ENCODE measurements at regions not wholly inside any gene's neighbourhood (a gene's known extent, or its start where the extent isn't known, plus 50 kb on each side); places are given as distances from the start of the nearest gene placed in this dataset.

- no peak overlapping the region for H3K27ac ChIP-seq (ENCODE audit: low read depth in 1 of 2, low read length in 2 of 2)
- intact Hi-C loops (cut with DNase I, micrococcal nuclease): no loop called here
- Mint-ChIP-seq H3K27me3 (peaks cover 23% of the 10 kb centered on the region), H3K27ac (peak overlapping the region; percentile 3), H3K4me1 (ENCODE audit: low read depth) (peaks cover 10% of the 10 kb centered on the region), H3K4me3 (peak overlapping the region; percentile 0), H3K9me3 (no peaks in the 10 kb centered on the region), H3K36me3 (ENCODE audit: low read depth) (no peaks in the 10 kb centered on the region)
- H3K36me3 ChIP-seq (ENCODE audit: insufficient read depth, low read length): no peaks in the 10 kb centered on the region
- no peaks in the 10 kb centered on the region for H3K9me3 ChIP-seq (ENCODE audit: control insufficient read depth in 1 of 2, insufficient read depth in 1 of 2, low read length in 2 of 2)
- CTCF ChIA-PET: no interaction called here
- TF ChIP-seq CTCF (IDR thresholded peaks at IDR 0.05): no peak
- H3K27me3 ChIP-seq (ENCODE audit: control insufficient read depth in 1 of 2, insufficient read depth in 2 of 2, low read length in 2 of 2): no peaks in the 10 kb centered on the region
- DNase-seq (peak in 12 of 14 experiments; percentile 4 to 86 (median 21)), ATAC-seq (ENCODE audit: poor library complexity) (peak; percentile 94)
- POLR2A ChIA-PET: interaction anchor here (1.0 kb wide), 1 partner anchor 62 kb away, joined by 4 read pairs; the partner anchor contains the start of gene NABP1
- peaks cover 12% of the 10 kb centered on the region for H3K4me1 ChIP-seq (ENCODE audit: insufficient read depth, low read length)
- no peak overlapping the region for H3K4me3 ChIP-seq (ENCODE audit: low read length)
Observed at GRCh38 chr2:191740016-191740419, 62.1 kb downstream of the NABP1 start.

- Mint-ChIP-seq H3K27me3 (peaks cover 28% of the 10 kb centered on the region), H3K4me3 (no peak overlapping the region), H3K27ac (no peak overlapping the region), H3K4me1 (ENCODE audit: low read depth) (peaks cover 10% of the 10 kb centered on the region), H3K36me3 (ENCODE audit: low read depth) (no peaks in the 10 kb centered on the region), H3K9me3 (no peaks in the 10 kb centered on the region)
- Histone ChIP-seq H3K27ac (ENCODE audit: low read depth in 1 of 2, low read length in 2 of 2) (no peak overlapping the region), H3K36me3 (ENCODE audit: insufficient read depth, low read length) (no peaks in the 10 kb centered on the region), H3K27me3 (ENCODE audit: control insufficient read depth in 1 of 2, insufficient read depth in 2 of 2, low read length in 2 of 2) (no peaks in the 10 kb centered on the region), H3K4me1 (ENCODE audit: insufficient read depth, low read length) (peaks cover 12% of the 10 kb centered on the region), H3K9me3 (ENCODE audit: control insufficient read depth in 1 of 2, insufficient read depth in 1 of 2, low read length in 2 of 2) (no peaks in the 10 kb centered on the region), H3K4me3 (ENCODE audit: low read length) (no peak overlapping the region)
- ATAC-seq (ENCODE audit: poor library complexity) (no peak), DNase-seq (no peak)
- POLR2A ChIA-PET: interaction anchor here (1.0 kb wide), 1 partner anchor 63 kb away, joined by 4 read pairs; the partner anchor contains the start of gene NABP1
- no peak for TF ChIP-seq CTCF (IDR thresholded peaks at IDR 0.05)
- CTCF ChIA-PET: no interaction called here
- intact Hi-C loops (cut with DNase I, micrococcal nuclease): no loop called here
Observed at GRCh38 chr2:191740759-191741158, 62.8 kb downstream of the NABP1 start.

- Histone ChIP-seq H3K4me1 (ENCODE audit: insufficient read depth, low read length) (no peaks in the 10 kb centered on the region), H3K4me3 (ENCODE audit: low read length) (no peak overlapping the region), H3K36me3 (ENCODE audit: insufficient read depth, low read length) (no peaks in the 10 kb centered on the region), H3K27ac (ENCODE audit: low read depth in 1 of 2, low read length in 2 of 2) (no peak overlapping the region), H3K9me3 (ENCODE audit: control insufficient read depth in 1 of 2, insufficient read depth in 1 of 2, low read length in 2 of 2) (no peaks in the 10 kb centered on the region), H3K27me3 (ENCODE audit: control insufficient read depth in 1 of 2, insufficient read depth in 2 of 2, low read length in 2 of 2) (peaks cover 0 to 6% of the 10 kb centered on the region in 2 experiments)
- DNase-seq: no peak
- Mint-ChIP-seq H3K9me3 (no peaks in the 10 kb centered on the region), H3K4me3 (no peak overlapping the region), H3K27ac (no peak overlapping the region), H3K27me3 (peaks cover 46% of the 10 kb centered on the region), H3K4me1 (ENCODE audit: low read depth) (no peaks in the 10 kb centered on the region), H3K36me3 (ENCODE audit: low read depth) (no peaks in the 10 kb centered on the region)
- intact Hi-C loops (cut with DNase I, micrococcal nuclease): no loop called here
- ChIA-PET CTCF (no interaction called here), POLR2A (no interaction called here)
- TF ChIP-seq CTCF (IDR thresholded peaks at IDR 0.05): no peak
- no peak for ATAC-seq (ENCODE audit: poor library complexity)
Observed at GRCh38 chr2:191746346-191747169, 68.6 kb downstream of the NABP1 start.
